Peyer's patch (tissue), 4 donors: ENCODE measurements at regions not wholly inside any gene's neighbourhood (a gene's known extent, or its start where the extent isn't known, plus 50 kb on each side); places are given as distances from the start of the nearest gene placed in this dataset.

ENCODE experiments used
- CTCF ChIP-seq, 6 experiments: fragments of 450-650 bp in 4 of 6; fragments of 200-600 bp in 2 of 6; sonication (generic) in 1 of 6; IDR thresholded peaks; one replicate each; pipeline ENCODE4 v1.5.1; 2017 to 2019; ENCODE audit warnings: antibody characterized with exemption in 6 of 6, mild to moderate bottlenecking in 3 of 6, moderate library complexity in 1 of 6
- POLR2A ChIP-seq, 2 donors: fragments of 450-650 bp; IDR thresholded peaks; one replicate each; pipeline ENCODE4 v1.5.1; 2017; ENCODE audit warnings: antibody characterized with exemption in 2 of 2, mild to moderate bottlenecking in 2 of 2, moderate library complexity in 2 of 2

- TF ChIP-seq CTCF (IDR thresholded peaks at IDR 0.05) = no peak
- TF ChIP-seq POLR2A (IDR thresholded peaks at IDR 0.05) = no peak
These were observed 238.3 kb downstream of the DOK5 start for GRCh38 chr20:54713727-54714126.
